ENCODE measurements at regions not wholly inside any gene's neighbourhood (a gene's known extent, or its start where the extent isn't known, plus 50 kb on each side); places are given as distances from the start of the nearest gene placed in this dataset.

- TF ChIP-seq POLR2A (IDR thresholded peaks at IDR 0.05; ENCODE audit: low read depth, low read length) (no peak), TAF1 (IDR thresholded peaks at IDR 0.05; ENCODE audit: borderline replicate concordance, low read depth, low read length) (no peak), POLR2AphosphoS5 (IDR thresholded peaks at IDR 0.05; ENCODE audit: low read depth, low read length) (no peak)
- DNase-seq (ENCODE audit: insufficient read length) (no peak), FAIRE-seq (no peak)
Observed at GRCh38 chr3:182704926-182705325, 88.4 kb upstream of the ATP11B start.

DNA sequence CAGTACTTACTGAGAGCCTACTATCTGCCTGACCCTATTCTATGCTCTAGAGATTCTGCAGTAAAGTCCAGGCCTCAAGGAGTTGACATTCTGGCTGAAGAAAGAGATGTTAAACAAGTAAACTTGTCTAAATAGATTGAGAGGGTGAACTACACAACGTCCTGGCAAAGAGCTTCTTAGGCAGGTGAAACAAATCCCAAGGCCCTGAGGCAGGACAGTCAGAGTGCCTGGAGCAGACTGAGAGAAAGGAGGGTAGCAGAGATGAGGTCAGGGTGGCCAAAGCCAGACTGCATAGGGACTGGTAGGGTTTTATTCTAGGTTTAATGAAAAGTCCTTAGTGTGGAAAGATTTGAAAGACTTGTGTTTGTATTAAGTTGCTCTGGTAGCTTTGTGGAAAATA, 84.5 kb upstream of the ATP11B start:
- DNase-seq (ENCODE audit: insufficient read length) (no peak), FAIRE-seq (no peak)
- TF ChIP-seq POLR2AphosphoS5 (IDR thresholded peaks at IDR 0.05; ENCODE audit: low read depth, low read length), result no peak
- no peak for TF ChIP-seq POLR2A (IDR thresholded peaks at IDR 0.05; ENCODE audit: low read depth, low read length)
- no peak for TF ChIP-seq TAF1 (IDR thresholded peaks at IDR 0.05; ENCODE audit: borderline replicate concordance, low read depth, low read length)

DNA sequence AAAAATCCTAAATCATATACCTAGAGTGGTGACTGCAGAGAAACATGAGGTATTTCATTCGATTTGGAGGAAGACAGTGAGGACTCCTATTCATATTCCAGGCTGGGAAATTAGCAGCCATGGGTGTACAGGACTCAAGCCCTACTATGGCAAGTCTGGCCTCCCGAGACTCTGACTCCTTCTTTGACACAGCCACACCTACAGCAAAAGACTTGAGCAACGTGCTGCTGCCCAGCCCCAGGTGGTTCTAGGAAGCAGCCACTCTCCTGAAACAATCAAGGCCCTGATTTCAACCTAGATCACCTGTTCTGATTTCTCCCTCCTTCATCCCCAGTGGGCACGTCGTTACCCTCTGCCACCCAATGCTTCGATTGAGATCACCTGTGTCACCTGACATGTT, 84.0 kb upstream of the ATP11B start:
- FAIRE-seq (no peak), DNase-seq (ENCODE audit: insufficient read length) (no peak)
- TF ChIP-seq POLR2A (IDR thresholded peaks at IDR 0.05; ENCODE audit: low read depth, low read length), result no peak
- no peak for TF ChIP-seq TAF1 (IDR thresholded peaks at IDR 0.05; ENCODE audit: borderline replicate concordance, low read depth, low read length)
- TF ChIP-seq POLR2AphosphoS5 (IDR thresholded peaks at IDR 0.05; ENCODE audit: low read depth, low read length), result no peak

GRCh38 chr3:182710557-182711157, 82.6 kb upstream of the ATP11B start:
- DNase-seq (ENCODE audit: insufficient read length) (no peak), FAIRE-seq (no peak)
- TF ChIP-seq POLR2AphosphoS5 (IDR thresholded peaks at IDR 0.05; ENCODE audit: low read depth, low read length), result no peak
- TF ChIP-seq TAF1 (IDR thresholded peaks at IDR 0.05; ENCODE audit: borderline replicate concordance, low read depth, low read length), result no peak
- TF ChIP-seq POLR2A (IDR thresholded peaks at IDR 0.05; ENCODE audit: low read depth, low read length), result no peak

DNA sequence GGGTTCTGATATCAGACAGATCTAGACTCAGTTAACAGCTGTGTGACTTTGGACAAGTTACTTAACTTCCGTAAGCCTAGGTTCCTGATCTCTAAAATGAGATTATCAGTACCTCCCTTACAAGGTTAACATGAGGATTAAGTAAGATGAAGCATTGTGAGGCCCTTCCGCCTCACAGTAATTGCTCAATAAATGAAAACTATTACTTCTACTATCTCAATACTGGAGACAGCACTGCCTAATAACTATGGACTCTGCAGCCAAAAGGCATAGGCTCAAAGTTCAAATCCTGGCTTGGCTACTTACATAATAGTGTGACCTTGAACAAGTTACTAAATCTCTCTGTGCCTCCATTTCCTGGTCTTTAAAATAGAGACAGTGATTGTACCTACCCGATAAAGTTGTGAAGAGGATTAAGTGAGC, 82.0 kb upstream of the ATP11B start:
- FAIRE-seq (no peak), DNase-seq (ENCODE audit: insufficient read length) (no peak)
- TF ChIP-seq POLR2AphosphoS5 (IDR thresholded peaks at IDR 0.05; ENCODE audit: low read depth, low read length) (no peak), TAF1 (IDR thresholded peaks at IDR 0.05; ENCODE audit: borderline replicate concordance, low read depth, low read length) (no peak), POLR2A (IDR thresholded peaks at IDR 0.05; ENCODE audit: low read depth, low read length) (no peak)

GRCh38 chr3:182711853-182712252, 81.5 kb upstream of the ATP11B start:
- DNase-seq (ENCODE audit: insufficient read length) (no peak), FAIRE-seq (no peak)
- TF ChIP-seq POLR2AphosphoS5 (IDR thresholded peaks at IDR 0.05; ENCODE audit: low read depth, low read length) (no peak), POLR2A (IDR thresholded peaks at IDR 0.05; ENCODE audit: low read depth, low read length) (no peak), TAF1 (IDR thresholded peaks at IDR 0.05; ENCODE audit: borderline replicate concordance, low read depth, low read length) (no peak)

DNA sequence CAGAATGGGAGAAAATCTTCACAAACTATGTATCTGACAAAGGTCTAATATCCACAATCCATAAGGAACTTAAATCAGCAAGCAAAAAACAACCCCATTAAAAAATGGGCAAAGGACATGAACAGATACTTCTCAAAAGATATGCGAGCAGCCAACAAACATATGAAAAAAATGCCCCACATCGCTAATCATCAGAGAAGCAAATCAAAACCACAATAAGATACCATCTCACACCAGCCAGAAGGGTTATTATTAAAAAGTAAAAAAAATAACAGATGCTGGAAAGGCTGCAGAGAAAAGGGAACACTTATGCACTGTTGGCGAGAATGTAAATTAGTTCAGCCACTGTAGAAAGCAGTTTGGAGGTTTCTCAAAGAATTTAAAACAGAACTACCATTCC, 80.2 kb upstream of the ATP11B start:
- no peak for FAIRE-seq

DNA sequence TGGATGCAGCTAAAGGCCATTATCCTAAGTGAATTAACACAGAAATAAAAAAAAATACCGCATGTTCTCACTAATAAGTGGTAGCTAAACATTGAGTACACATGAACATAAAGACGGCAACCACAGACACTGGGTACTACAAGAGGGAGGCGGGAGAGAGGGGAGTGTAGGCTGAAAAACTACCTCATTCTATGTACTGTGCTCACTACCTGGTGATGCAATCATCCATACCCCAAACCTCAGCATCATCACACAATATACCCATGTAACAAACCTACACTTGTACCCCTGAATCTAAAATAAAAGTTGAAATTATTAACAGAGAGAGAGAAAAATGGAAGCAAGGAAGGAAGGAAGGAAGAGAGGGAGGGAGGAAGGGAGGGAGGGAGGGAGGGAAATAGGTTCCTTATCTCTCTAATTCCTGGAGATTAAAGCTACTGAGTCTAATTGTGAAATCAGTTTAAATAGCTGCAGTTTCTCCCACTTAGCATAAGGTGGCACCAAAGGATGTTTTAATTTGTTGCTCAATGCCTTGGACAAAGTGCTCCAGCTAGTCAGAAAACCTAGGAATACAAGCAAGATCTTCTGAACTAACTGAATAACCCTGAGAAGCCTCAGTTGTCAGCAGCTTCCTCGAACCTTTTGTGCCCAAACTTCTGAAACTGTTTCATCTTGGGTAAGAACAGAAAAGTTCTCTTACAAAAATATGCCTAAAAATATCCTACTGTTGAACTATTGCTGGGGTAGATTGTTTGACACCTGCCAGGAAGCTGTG, 79.4 kb upstream of the ATP11B start:
- peak; percentile 88 for FAIRE-seq

More for the DNA sequence above, 80.2 kb upstream of the ATP11B start:
- DNase-seq (ENCODE audit: insufficient read length), result no peak
- TF ChIP-seq POLR2AphosphoS5 (IDR thresholded peaks at IDR 0.05; ENCODE audit: low read depth, low read length) (no peak), TAF1 (IDR thresholded peaks at IDR 0.05; ENCODE audit: borderline replicate concordance, low read depth, low read length) (no peak), POLR2A (IDR thresholded peaks at IDR 0.05; ENCODE audit: low read depth, low read length) (no peak)

DNA sequence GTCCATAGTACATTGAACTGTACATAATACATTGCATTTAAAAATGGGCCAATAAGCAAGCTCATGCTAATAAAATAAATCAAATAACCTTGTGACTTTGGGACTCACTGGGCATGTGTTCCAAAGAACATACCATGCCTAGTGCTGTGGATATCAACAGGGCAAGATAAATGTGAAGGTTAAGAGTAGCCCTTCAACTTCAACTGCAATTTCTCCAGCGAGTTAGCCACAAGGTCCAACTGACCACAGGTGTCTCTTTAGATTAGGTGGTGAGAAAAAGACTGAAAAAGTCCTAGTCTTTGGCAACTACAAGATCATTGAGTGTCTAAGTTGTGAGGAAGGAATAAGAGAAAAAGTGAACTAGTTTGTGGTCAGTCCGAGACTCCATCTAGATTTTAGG, 78.3 kb upstream of the ATP11B start:
- FAIRE-seq, result no peak
- TF ChIP-seq POLR2A (IDR thresholded peaks at IDR 0.05; ENCODE audit: low read depth, low read length) (no peak), POLR2AphosphoS5 (IDR thresholded peaks at IDR 0.05; ENCODE audit: low read depth, low read length) (no peak), TAF1 (IDR thresholded peaks at IDR 0.05; ENCODE audit: borderline replicate concordance, low read depth, low read length) (no peak)

More for the DNA sequence above, 79.4 kb upstream of the ATP11B start:
- TF ChIP-seq TAF1 (IDR thresholded peaks at IDR 0.05; ENCODE audit: borderline replicate concordance, low read depth, low read length) (no peak), POLR2A (IDR thresholded peaks at IDR 0.05; ENCODE audit: low read depth, low read length) (no peak), POLR2AphosphoS5 (IDR thresholded peaks at IDR 0.05; ENCODE audit: low read depth, low read length) (no peak)
- no peak for DNase-seq (ENCODE audit: insufficient read length)

DNA sequence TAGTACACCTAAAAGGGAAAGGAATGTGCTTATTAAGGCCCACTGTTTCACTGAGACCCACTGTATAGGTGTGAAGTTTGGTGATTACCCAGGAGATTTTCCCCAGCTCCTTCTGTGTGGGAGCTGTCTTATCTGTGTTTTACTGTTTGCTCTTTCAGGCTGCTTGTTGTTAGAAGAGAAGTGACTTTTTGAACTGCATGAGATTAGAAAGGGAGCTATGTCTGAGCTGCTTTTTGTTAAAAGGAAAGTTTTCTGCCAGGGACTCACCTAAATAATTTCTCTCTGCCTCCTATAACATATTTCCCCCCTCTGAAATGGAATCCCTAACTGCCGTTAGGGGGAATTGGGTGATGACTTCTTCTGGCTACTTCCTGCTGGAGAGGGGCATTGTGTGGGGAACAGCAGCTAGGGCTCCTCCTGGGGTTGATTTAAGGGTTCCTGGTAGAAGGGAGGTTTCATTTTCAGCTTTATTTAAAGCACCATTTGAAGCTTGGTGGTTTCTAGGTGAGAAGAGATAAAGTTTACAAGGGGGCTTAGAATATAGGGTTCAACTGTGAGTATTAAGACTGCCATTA, 77.1 kb upstream of the ATP11B start:
- FAIRE-seq (peak; percentile 27), DNase-seq (ENCODE audit: insufficient read length) (no peak)
- TF ChIP-seq POLR2A (IDR thresholded peaks at IDR 0.05; ENCODE audit: low read depth, low read length), result no peak
- no peak for TF ChIP-seq POLR2AphosphoS5 (IDR thresholded peaks at IDR 0.05; ENCODE audit: low read depth, low read length)
- TF ChIP-seq TAF1 (IDR thresholded peaks at IDR 0.05; ENCODE audit: borderline replicate concordance, low read depth, low read length), result no peak

More for the DNA sequence above, 78.3 kb upstream of the ATP11B start:
- no peak for DNase-seq (ENCODE audit: insufficient read length)

DNA sequence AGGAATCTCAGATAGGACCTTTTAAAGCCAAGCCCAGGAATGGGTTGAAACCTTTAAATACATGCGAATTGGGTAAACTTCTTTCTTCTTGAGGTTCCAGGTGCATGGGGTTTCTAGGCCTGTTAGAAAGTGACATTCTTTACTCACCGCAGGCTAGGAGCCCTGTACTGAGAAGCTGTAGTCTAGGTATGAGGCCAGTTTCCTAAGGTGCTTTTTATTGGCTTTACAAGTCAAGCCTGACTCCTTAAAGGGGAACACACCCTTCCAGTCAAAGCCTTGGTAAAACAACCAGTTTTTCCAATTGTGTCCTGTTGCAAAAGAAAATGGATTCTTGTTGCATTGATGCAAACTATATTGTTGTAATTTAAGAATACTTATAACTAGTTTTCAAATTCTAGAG, 76.1 kb upstream of the ATP11B start:
- TF ChIP-seq TAF1 (IDR thresholded peaks at IDR 0.05; ENCODE audit: borderline replicate concordance, low read depth, low read length) (no peak), POLR2A (IDR thresholded peaks at IDR 0.05; ENCODE audit: low read depth, low read length) (no peak), POLR2AphosphoS5 (IDR thresholded peaks at IDR 0.05; ENCODE audit: low read depth, low read length) (no peak)
- FAIRE-seq, result peak; percentile 94

More for the DNA sequence above, 76.1 kb upstream of the ATP11B start:
- DNase-seq (ENCODE audit: insufficient read length), result peak; percentile 33

Data from GM12892 (cell line).